T-helper 1 cell treated with Interleukin-12 subunit alpha and Interleukin-12 subunit beta and Interleukin-4 antibody, amounts not matched to agents 30 μg/mL and 1 μg/mL, for 36 hours (primary cell): ENCODE measurements at regions not wholly inside any gene's neighbourhood (a gene's known extent, or its start where the extent isn't known, plus 50 kb on each side); places are given as distances from the start of the nearest gene placed in this dataset.
"Not testable (repeated sequence)": the region's sequence is repeated elsewhere in the genome, so short reads cannot be mapped to it uniquely, and the experiment has no call there.

ENCODE experiments used
- H3K27ac Mint-ChIP-seq: one replicate; pipeline ENCODE4 v1.8.0; 2021; ENCODE audit warnings: mild to moderate bottlenecking, mixed read lengths
- H3K27me3 Mint-ChIP-seq: one replicate; pipeline ENCODE4 v1.8.0; 2021; ENCODE audit warnings: low read depth, mixed read lengths
- H3K36me3 Mint-ChIP-seq: one replicate; pipeline ENCODE4 v1.8.0; 2021; ENCODE audit warnings: low read depth, mixed read lengths
- H3K4me1 Mint-ChIP-seq: one replicate; pipeline ENCODE4 v1.8.0; 2021; ENCODE audit warnings: low read depth, mixed read lengths
- H3K4me3 Mint-ChIP-seq: one replicate; pipeline ENCODE4 v1.8.0; 2021; ENCODE audit warnings: mild to moderate bottlenecking, moderate library complexity, mixed read lengths
- H3K9me3 Mint-ChIP-seq: one replicate; pipeline ENCODE4 v1.8.0; 2021; ENCODE audit warnings: mixed read lengths

GRCh38 chr6:27188061-27188884, 59.2 kb upstream of the PRSS16 start:
- H3K9me3 Mint-ChIP-seq = no peaks in the 10 kb centered on the region
- peak overlapping the region; percentile 88 for H3K4me3 Mint-ChIP-seq
- H3K27ac Mint-ChIP-seq = peak overlapping the region; percentile 58
- peaks cover 11% of the 10 kb centered on the region for H3K4me1 Mint-ChIP-seq
- no peaks in the 10 kb centered on the region for H3K27me3 Mint-ChIP-seq
- no peaks in the 10 kb centered on the region for H3K36me3 Mint-ChIP-seq

GRCh38 chr6:27188885-27189418, 58.5 kb upstream of the PRSS16 start:
- Mint-ChIP-seq H3K27me3 (no peaks in the 10 kb centered on the region), H3K4me1 (peaks cover 11% of the 10 kb centered on the region), H3K9me3 (no peaks in the 10 kb centered on the region), H3K36me3 (no peaks in the 10 kb centered on the region), H3K4me3 (peak overlapping the region; percentile 88), H3K27ac (peak overlapping the region; percentile 58)

GRCh38 chr6:27190126-27190525, 57.4 kb upstream of the PRSS16 start:
- H3K4me1 Mint-ChIP-seq = peaks cover 11% of the 10 kb centered on the region
- H3K27ac Mint-ChIP-seq = no peak overlapping the region
- no peaks in the 10 kb centered on the region for H3K27me3 Mint-ChIP-seq
- no peaks in the 10 kb centered on the region for H3K9me3 Mint-ChIP-seq
- no peaks in the 10 kb centered on the region for H3K36me3 Mint-ChIP-seq
- H3K4me3 Mint-ChIP-seq = no peak overlapping the region

- not testable (repeated sequence) for H3K4me3 Mint-ChIP-seq, H3K27me3 Mint-ChIP-seq, H3K27ac Mint-ChIP-seq, H3K4me1 Mint-ChIP-seq, H3K36me3 Mint-ChIP-seq, H3K9me3 Mint-ChIP-seq
Observed at GRCh38 chr6:27194453-27194852, 53.0 kb upstream of the PRSS16 start.

GRCh38 chr6:27195547-27195946, 52.0 kb upstream of the PRSS16 start:
- not testable (repeated sequence) for H3K27me3 Mint-ChIP-seq, H3K27ac Mint-ChIP-seq, H3K4me3 Mint-ChIP-seq, H3K4me1 Mint-ChIP-seq, H3K9me3 Mint-ChIP-seq, H3K36me3 Mint-ChIP-seq
